ENCODE measurements at regions not wholly inside any gene's neighbourhood (a gene's known extent, or its start where the extent isn't known, plus 50 kb on each side); places are given as distances from the start of the nearest gene placed in this dataset.
"Not testable (repeated sequence)": the region's sequence is repeated elsewhere in the genome, so short reads cannot be mapped to it uniquely, and the experiment has no call there.

DNA sequence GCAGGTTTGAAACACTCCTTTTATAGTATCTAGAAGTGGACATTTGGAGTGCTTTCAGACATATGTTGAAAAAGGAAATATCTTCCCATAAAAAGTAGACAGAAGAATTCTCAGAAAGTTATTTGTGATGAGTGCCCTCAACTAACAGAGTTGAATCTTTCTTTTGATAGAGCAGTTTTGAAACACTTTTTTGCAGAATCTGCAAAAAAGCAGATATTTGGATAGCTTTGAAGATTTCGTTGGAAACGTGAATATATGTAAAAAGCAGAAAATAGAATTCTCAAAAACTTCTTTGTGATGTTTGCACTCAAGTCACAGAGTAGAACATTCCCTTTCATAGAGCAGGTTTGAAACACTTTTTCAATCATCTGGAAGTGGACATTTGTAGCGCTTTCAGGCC is 676.4 kb upstream of the ZNF337 start:
- DNase-seq (ENCODE audit: low read depth): not testable (repeated sequence)

DNA sequence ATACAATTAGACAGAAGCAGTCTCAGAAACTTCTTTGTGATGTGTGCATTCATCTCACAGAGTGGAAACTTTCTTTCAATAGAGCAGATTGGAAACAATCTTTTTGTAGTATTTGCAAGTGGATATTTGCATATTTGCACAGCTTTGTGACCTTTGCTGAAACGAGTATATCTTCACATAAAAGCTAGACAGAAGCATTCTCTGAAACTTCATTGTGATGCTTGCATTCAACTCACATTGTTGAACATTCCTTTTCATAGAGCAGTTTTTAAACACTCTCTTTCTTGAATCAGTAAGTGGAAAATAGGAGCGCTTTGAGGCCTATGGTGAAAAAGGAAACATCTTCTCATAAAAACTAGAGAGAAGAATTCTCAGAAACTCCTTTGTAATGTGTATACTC is 657.9 kb upstream of the ZNF337 start:
- no peak for DNase-seq (ENCODE audit: low read depth)

DNA sequence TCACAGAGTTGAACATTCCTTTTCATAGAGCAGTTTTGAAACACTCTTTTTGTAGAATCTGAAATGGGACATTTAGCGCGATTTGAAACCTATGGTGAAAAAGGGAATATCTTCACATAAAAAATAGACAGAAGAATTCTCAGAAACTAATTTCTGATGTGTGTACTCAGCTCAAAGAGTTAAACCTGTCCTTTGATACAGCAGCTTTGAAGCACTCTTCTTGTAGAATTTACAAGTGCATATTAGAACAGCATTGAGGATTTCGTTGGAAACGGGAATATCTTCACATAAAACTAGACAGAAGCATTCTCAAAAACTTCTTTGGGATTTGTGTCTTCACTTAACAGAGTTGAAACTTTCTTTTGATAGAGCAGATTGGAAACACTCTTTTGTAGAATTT is 650.7 kb upstream of the ZNF337 start:
- no peak for DNase-seq (ENCODE audit: low read depth)

DNA sequence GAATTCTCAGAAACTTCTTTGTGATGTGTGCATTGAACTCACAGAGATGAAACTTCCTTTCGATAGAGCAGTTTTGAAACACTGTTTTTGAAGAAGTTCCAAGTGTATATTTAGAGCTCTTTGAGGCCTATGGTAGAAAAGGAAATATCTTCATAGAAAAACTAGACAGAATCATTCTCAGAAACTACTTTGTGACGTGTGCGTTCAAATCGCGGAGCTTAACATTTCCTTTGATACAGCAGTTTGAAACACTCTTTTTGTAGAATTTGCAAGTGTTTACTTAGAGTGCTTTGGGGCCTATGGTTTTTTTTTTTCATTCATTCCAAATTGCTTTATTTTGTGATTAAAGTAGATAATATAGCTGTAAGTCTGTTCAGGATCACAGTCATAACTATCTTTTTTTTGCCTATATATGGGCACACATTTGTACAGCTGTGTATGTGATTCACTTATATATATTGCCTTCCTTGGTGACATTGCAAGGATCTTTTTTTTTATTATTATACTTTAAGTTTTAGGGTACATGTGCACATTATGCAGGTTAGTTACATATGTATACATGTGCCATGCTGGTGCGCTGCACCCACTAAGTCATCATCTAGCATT is 643.9 kb upstream of the ZNF337 start:
- DNase-seq (ENCODE audit: low read depth): not testable (repeated sequence)

DNA sequence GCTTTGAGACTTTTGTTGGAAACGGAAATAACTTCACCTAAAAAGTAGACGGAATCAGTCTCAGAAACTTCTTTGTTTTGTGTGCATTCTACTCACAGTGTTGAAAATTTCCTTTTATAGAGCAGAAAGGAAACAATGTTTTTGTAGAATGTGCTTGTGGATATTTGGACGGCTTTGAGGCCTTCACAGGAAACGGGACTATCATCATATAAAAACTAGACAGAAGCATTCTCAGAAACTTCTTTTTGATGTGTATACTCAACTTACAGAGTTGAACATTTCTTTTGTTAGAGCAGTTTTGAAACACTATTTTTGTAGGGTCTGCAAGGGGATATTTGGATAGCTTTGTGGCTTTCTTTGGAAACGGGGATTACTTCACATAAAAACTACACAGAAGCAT is 627.5 kb upstream of the ZNF337 start:
- DNase-seq (ENCODE audit: low read depth): no peak

DNA sequence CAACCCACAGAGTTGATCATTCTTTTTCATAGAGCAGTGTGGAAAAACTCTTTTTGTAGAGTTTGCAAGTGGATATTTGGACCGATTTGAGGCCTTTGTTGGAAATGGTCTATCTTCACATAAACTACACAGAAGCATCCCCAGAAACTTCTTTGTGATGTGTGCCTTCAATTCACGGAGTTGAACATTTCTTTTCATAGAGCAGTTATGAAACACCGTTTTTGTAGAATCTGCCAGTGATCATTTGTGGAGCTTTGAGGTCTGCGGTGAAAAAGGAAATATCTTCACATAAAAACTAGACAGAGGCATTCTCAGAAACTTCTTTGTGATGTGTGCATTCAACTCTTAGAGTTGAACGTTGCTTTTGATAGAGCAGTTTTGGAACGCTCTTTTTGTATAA is 618.4 kb upstream of the ZNF337 start:
- DNase-seq (ENCODE audit: low read depth): no peak

DNA sequence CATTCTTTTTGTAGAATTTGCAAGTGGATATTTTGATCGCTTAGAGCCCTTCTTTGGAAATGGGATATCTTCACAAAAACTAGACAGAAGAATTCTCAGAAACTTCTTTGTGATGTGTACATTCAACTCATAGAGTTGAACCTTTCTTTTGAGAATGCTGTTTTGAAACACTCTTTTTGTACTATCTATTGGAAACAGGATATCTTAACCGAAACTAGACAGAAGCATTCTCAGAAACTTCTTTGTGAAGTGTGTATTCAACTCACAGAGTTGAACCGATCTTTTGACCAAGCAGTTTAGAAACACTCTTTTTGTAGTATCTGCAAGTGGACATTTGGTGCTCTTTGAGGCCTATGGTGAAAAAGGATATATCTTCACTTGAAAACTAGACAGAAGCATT is 613.1 kb upstream of the ZNF337 start:
- not testable (repeated sequence) for DNase-seq (ENCODE audit: low read depth)

DNA sequence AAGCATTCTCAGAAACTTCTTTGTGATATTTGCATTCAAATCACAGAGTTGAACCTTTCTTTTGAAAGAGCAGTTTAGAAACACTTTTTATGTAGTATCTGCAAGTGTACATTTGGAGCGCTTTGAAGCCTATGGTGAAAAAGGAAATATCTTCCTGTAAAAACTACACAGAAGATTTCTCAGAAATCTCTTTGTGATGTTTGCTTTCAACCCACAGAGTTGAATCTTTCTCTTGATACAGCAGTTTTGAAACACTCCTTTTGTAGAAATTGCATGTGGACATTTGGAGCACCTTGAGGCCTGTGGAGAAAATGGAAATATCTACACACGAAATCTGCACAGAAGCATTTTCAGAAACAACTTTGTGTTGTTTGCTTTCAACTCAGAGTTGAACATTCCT is 612.3 kb upstream of the ZNF337 start:
- DNase-seq (ENCODE audit: low read depth): no peak

DNA sequence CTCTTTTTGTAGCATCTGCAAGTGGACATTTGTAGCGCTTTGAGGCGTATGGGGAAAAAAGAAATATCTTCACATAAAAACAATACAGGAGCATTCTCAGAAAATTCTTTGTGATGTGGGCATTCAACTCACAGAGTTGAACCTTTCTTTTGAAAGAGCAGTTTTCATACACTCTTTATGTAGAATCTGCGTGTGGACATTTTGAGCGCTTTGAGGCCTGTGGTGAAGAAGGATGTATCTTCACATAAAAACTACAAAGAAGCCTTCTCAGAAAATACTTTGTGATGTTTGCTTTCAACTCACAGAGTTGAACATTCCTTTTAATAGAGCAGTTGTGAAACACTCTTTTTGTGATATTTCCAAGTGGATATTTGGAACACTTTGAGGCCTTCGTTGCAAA is 598.4 kb upstream of the ZNF337 start:
- DNase-seq (ENCODE audit: low read depth): no peak

DNA sequence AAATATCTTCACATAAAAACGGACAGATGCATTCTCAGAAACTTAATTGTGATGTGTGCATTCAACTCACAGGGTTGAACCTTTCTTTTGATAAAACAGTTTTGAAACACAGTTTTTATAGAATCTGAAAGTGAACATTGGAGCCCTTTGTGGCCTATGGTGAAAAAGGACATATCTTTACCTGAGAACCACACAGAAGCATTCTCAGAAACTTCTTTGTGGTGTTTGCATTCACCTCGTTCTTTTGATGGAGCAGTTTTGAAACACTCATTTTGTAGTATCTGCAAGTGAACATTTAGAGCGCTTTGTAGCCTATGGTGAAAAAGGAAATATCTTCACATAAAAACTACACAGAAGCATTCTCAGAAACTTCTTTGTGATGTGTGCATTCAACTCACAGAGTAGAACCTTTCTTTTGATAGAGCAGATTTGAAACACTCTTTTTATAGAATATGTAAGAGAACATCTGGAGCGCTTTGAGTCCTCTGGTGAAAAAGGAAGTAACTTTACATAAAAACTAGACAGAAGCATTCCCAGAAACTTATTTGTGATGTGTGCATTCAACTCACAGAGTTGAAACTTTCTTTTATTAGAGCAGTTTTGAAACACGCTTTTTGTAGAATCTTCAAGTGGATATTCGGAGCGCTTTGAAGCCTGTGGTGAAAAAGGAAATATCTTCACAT is 591.9 kb upstream of the ZNF337 start:
- not testable (repeated sequence) for DNase-seq (ENCODE audit: low read depth)

DNA sequence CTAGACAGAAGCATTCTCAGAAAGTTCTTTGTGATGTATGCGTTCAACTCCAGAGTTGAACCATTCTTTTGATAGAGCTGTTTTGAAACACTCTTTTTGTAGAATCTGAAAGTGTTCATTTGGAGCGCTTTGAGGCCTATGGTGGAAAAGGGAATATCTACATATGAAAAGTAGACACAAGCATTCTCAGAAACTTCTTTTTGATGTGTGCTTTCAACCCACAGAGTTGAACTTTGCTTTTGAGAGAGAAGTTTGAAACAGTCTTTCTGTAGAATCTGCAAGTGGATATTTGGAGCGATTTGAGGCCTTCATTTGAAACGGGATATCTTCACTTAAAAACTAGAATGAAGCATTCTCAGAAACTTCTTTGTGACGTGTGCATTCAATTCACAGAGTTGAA is 582.6 kb upstream of the ZNF337 start:
- no peak for DNase-seq (ENCODE audit: low read depth)

DNA sequence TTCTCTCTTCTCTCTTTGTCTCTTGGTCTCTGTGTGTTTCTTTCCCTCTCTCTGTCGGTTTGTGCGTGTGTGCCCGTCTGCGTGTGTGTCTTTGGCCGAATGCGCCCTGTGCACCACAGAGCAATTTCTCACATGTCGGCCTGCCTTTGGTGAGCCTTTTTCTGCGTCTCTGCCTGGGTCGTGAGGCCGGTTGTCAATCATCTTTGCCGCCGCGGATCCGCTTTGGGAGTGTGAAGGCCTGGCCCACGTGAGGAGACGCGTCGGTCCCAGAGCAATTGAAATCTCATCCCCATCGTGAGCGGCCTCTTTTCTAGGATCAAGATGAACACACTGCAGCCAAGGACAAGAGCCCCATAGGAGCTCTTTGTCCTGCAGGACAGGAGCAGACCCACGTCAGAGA is 580.7 kb upstream of the ZNF337 start:
- DNase-seq (ENCODE audit: low read depth): no peak

DNA sequence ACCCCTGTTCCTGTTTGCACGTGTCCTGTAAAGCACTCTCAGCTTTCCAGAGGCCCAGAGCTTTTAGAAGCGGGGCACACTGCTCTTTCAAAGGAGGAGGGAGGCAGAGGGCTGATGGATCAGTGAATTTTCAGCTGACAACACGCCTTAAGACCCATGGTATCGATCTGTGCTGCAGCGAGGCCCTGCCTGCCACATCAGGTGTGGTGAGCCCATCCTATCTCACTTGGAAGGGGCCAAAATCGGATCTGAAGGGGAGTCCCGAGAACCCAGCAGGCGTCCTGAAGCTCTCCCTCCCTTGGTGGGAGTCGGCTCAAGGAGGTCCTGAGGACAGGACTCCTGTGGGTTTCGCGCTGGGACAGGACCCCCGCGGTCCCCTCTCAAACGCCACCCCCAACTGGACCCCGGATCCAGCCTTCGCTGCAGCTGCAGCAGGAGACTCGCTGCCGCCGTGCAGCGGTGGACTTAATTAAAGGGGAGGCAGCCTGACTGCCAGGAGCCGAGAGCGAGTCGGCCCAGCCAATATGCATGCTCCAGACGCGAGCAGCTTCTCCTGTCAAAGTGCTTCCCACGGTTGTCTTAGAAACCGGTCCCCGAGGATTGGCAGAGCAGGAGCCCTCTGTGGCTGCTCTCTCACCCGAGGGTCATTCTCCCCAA is 580.0 kb upstream of the ZNF337 start:
- DNase-seq (ENCODE audit: low read depth): no peak

DNA sequence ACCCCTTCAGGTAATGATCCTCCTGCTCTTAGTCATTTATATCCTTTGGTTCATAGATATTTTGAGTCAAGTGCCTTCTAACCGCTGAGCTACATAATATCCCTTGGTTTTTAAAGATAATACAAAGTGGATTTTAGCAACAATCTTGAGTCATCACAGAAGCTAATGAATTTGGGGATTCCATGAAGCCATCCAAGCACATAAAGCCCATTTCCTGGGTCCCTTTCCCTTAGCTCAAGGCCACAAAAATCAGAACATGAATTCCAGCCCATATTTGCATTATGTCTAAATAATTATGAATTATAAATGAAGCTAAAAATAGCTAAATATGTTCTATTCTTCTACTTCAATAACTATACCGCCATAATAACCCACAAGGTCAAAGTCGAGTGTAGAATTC is 572.1 kb upstream of the ZNF337 start:
- DNase-seq (ENCODE audit: low read depth): not testable (repeated sequence)

DNA sequence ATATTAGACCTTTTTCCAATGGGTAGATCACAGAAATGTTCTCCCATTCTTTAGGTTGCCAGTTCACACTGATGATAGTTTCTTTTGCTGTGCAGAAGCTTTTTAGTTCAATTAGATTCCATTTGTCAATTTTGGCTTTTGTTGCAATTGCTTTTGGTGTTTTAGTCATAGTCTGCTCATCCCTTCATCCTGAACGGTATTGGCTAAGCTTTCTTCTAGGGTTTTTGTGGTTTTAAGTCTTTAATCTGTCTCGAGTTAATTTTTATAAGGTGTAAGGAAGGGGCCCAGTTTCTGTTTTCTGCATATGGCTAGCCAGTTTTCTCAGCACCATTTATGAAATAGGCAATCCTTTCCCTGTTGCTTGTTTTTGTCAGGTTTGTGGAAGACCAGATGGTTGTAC is 564.3 kb upstream of the ZNF337 start:
- DNase-seq (ENCODE audit: low read depth): not testable (repeated sequence)

DNA sequence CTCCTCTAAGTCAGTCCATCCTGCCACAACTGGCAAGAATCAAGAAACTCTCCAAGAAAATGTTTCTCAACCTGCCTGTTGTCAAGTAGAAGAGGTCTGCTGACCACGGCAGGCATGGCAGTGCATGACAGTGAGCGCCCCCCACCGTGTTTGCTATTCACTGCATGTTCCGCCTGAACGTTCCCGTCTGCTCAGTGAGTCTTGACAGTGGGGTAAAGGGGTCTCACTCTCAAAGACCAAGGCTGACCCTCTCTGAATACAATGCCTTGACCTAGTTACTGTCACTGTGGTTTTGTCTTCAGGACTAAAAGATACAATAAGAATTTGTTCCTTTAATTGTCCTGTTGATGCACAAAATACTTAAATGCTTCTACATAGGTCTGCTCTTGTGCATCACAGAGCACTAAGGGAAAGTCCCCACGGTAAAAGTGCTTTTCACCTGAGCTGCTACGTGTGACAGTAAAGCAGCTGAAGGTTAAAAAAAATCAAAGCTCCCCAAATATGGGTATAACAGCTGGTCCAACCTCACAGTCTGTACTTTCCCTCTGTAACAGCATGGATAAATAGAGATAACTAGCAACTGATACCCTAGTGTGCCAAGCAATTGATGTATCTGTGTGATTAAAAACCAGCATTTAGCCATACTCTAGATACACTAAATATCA is 555.8 kb upstream of the ZNF337 start:
- not testable (repeated sequence) for DNase-seq (ENCODE audit: low read depth)

DNA sequence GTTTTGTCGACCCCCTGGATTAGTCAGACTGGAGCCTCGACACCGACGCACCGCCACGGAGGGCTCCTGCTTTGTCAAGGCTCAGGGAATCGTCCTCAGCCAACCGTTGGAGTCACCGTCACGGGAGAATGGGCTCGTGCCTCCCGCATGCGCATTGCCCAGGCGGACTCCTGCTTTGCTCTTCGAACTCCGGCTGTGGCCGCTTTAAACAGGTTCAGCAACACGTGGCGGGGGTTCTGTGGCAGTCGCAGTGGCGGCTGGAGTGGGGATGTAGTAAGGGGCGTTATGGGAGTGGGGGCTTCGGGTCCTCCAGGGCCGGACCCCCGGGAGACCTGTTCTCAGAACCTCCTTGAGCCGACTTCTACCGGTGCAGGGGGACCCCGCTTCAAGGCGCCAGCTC is 554.7 kb upstream of the ZNF337 start:
- DNase-seq (ENCODE audit: low read depth): not testable (repeated sequence)

DNA sequence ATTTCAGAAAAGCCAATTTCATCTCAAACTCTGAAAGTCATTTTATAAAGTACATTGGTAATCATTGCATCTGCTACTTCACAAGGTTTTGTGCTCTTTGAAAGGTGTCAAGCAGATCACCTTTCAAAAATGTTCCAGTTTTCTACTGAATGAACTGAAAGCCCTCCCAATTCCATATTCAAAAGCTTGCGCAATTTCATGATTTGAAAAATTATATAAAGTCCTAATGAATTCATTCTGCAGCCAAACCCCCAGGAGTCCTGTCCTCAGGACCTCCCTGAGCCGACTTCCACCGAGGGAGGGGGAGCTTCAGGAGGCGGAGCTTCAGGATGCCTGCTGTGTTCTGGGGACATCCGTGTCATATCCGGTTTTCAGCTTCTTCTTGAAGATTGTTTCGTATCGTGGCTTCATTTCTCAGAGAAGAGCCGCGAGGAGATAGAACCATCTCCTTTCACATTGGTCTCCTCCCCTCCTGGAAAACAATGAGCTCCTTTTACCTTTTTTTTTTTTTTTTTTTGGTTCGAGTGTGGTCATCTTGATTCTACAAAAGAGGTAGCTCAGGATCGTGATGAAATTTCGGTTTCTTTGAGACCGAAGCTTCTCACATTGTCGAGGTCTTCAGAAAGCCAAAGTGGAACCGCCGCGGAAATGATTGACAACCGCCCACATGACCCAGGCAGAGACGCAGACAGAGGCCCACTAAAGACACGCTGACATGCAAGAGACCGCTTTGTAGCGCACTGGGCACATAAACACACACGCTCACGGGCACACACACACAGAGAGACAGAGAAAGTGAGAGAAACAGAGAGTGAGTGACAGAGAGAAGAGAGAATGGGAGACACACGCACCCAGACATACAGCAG is 553.8 kb upstream of the ZNF337 start:
- DNase-seq (ENCODE audit: low read depth): not testable (repeated sequence)

DNA sequence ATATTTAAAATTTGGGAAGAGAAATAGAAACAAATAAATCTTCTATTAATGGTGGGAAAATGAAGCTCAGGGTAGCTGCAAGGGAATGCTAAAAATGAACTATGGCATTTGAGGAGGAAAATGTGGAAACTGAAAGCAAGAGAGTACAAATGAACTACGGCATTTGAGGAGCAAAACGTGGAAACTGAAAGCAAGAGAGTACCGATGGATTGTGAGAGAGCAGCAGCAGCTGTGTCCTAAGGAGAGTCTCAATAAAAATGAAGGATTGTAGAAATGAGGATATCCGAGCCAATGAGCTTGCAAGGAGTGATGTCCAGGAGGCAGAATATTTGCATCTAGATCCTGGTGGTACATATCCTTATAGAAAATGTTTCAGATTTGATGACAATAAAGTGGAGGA is 547.1 kb upstream of the ZNF337 start:
- DNase-seq (ENCODE audit: low read depth): no peak

DNA sequence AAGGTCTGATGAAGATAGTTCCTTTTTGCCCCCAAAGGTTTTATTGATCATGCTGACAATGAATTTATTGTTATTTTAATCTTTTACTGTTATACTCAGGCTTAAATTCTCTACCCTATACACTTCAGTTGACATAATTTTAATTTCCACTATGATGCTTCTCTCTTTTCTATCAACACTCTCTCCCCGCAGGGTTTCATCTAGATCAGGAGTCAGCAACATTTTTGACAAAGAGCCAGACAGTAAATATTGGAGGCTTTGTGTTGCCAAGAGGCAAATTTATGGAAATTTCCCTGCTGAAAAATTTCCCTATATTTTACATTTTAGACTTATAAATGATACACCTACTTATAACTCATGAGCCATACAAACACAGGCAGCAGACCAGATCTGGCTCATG is 524.0 kb upstream of the ZNF337 start:
- not testable (repeated sequence) for DNase-seq (ENCODE audit: low read depth)

DNA sequence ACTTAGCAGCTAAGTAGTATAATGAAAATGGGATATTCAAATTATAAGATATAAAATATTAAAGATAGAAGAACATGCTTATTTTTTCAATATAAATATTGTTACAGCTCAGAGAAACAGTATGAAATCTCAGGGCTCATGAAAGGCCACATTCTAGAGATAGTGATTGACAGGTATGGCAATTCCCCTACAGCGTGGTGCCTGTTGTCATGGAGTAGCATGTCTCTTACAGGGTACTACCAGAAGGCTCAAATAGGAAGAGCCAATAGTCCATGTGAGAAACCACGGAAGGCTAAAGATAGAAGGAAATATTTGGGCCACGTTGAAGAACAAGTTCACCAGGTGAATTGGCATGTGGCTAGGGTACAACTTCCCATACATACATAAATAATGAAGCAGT is 522.9 kb upstream of the ZNF337 start:
- not testable (repeated sequence) for DNase-seq (ENCODE audit: low read depth)

DNA sequence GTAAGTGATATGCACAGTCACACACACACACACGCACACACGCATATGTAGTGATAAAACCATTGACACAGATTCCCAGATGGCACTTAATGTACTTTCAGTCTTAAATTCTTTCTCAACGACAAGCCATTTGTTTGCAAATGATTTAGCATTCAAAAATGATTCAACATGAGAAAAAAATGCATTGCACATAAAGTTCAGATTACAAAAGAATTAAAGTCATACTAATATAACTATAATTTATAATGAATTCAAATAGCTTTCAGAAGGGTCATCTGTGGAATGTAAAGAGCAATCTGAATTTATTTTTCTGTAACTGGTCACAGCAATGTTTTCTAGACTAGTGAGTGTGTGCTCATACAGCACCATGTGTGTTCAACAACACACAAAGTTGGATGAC is 521.6 kb upstream of the ZNF337 start:
- DNase-seq (ENCODE audit: low read depth): no peak

Measured in fibroblast of gingiva (primary cell).